ENCODE measurements at regions not wholly inside any gene's neighbourhood (a gene's known extent, or its start where the extent isn't known, plus 50 kb on each side); places are given as distances from the start of the nearest gene placed in this dataset.

DNA sequence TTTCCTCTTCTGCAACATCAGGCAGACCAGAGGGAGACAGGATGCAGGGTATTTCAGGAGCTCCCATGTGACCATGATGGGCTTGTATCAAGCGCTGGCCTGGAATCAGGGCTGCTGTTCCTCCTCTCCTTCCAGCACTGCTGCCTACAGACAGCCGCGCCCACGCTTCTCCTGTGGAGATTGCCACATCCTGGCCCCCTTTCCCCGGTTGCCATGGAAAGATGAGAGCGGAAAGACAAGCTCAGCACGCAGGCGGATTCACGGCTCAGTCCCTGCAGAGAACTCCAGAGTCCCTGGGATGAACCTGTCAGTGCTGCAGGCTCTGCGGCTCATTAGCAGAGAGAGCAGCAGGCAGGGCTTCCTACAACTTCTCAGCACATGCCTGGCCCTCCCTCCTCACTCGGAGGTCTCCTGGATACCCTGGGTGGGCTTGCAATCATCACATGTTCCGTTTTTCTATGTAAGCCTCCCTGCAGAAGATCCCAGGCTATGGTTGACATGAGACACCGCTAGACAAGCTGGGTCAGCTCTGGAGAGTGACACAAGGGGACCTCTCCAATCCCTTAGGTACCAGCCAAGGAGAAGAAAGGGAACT lies 497.8 kb upstream of the MYT1L start:
- DNase-seq (ENCODE audit: low spot score), result no peak

DNA sequence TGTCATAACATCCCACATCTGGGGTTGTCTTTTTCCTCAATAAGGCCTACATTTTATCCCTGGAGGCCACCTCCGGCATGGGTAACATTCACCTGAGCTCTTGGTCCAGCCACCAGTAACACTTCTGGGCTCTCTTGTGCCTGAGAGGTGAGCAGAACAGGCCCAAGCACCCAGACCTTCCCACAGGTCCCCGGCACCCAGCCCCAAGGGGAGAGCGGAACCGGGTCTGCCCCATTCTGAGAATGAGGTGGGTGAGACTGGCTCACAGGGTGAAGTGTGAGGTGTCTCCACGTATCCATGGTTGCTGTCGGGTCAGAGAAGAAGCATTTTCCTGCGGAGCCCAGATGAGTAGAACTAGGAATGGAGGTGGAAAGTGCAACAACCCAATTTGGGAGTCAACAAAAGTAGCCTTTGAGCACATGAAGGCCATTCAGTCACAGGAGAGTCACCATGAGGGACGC lies 496.7 kb upstream of the MYT1L start:
- no peak for DNase-seq (ENCODE audit: low spot score)

DNA sequence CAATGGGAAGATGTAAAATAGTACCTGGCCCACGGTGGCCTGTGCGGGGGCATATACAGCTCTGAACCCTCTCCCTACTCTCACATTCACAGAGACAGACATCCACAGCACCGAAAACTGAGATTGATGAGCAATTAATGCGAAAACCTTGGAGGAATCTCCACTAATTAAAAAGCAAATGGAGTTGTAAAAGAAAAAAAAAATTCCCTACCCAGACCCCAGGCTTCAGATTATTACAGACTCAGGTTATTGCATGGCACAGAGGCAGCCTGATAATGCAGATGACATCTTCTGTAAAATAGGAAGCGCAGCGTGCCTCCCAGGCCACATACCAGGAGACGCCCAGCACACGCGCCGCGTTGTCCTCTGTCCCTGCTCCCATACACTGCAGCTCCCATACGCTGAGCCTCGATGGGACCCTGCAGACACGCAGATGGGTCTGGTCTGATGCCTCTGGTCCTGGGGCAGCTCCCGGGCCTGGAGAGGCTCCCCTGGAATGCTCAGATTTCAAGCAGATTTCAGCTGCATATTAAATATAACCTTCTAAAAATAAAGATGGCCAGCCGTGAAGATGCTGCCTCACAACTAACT lies 496.1 kb upstream of the MYT1L start:
- no peak for DNase-seq (ENCODE audit: low spot score)

DNA sequence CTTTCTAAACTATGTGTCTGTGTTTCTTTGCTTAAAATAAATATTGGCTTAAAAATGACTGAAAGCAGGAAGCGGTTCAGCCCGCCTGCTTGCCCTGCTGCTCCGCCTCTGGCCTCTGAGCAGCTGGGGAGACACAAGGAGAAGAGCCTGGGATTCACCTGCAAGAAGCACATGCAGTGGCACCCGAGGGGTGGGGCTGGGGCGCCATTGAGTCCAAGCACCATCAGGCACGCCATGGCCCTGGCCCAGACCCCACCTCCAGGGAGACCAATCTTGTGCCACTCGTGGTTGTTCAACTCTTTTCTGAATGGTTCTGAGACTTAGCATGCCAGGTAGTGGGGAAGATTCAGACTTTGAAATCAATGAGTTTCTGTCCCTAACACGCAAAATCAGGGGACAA lies 495.5 kb upstream of the MYT1L start:
- DNase-seq (ENCODE audit: low spot score), result no peak

DNA sequence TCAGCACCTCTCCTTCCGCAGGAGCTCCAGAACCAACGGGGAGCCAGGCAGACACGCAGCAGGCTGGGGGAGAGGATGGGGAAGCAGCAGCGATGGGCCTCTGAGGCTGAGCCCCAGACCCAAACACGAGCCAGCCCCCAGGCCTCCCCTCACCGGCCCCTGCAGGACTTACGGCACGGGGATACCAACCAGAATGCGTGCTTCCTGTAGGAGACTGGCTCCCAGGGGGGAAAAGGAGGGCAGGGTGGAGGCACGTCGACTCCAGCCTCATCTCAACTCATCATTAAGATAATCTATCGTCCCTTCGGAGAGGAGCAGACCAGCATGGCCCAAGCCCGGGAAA lies 495.1 kb upstream of the MYT1L start:
- no peak for DNase-seq (ENCODE audit: low spot score)

DNA sequence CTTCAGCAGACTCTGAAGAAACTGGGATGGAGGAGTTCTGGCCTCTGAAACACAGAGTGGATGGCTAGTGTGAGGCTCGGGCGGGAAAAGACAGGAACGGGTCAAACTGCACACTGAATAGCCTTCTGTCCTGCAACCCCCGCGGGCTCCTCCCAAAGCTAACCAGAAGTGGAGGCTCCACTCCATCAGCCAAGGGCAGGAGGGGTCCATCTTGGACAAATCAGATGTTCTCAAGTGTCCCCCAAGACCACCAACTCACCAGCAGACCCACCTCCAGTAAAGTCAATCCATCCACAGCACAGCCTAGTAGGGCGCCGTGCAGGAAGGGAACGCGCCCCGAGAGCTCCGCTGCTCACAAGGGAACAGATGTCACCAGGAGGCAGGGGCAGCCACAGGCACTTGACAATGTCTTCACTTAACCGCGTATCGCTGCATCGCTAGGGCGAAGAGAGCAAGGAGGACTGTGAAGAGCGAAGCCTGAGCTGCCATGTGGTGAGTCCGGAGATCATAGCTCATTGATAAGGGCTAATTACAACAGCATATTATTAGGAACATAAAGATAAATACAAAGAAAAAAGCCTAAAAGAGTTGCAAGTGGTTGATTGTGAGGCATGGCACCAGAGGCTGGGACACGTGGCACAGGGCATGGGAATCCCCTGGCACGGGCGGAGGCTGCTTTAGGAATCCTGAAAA lies 494.6 kb upstream of the MYT1L start:
- no peak for DNase-seq (ENCODE audit: low spot score)

DNA sequence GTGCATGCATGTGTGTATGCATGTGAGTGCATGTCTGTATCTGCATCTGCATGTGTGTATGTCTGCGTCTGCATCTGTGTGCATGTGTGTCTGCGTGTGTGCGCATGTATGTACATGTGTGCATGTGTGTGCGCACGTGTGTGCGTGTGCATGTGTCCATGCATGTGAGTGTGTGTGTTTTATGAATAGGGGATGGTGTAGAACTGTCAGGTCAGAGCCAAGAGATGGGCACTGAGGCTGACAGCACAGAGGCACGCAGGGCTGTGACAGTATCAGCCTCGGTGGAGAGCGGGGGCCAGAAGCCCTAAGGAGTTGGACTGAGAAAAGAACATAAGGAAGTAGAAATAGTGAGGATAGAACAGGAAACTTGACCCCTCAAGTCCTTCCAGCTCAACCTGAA lies 494.0 kb upstream of the MYT1L start:
- DNase-seq (ENCODE audit: low spot score), result no peak

DNA sequence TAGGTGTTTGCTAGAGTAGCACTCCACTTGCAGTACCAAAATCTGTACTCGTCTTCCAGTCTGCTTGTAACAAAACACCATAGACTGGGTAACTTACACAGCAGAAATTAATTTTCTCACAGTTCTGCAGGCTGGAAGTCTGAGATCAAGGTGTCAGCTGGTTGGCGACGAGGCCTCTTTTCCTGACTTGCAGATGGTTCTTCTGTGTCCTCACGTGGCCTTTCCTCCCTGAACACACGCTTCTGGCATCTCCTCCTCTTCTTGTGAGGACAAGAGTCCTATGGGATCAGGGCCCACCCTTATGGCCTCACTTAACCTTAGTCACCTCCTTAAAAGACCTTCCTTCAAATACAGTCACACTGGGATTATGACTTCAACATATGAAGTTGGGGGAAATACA lies 493.5 kb upstream of the MYT1L start:
- no peak for DNase-seq (ENCODE audit: low spot score)

DNA sequence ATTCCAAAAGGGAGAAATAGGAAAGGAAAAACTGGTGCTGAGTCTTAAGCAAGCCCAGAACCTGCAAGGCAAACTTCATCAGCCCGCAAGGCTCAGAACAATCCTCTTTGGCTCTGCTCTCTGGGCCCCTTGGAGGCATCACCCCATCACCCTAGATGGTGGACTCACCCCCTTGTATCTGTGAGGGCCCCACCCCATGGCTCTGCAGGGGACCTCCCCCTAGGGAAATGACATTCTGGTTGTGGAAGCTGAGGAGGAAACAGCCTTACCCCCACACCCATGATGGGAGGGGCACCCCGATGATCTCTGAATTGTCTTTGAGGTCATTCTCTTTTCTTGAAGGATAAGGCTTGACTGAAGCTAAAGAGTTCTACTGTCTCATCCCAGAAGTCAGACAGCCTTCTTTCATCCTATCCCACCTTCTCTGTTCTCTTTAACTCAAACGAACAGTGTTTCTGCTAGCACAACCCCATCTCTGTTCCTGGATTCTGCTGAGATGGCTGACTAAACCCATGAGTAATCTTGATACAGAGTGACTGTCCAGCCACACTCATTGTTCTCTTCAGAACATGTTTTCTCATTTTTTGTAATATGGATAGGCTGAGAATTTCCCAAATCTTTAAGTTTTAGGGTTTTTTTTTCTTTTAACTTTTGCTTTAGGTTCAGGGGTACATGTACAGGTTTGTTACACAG lies 492.1 kb upstream of the MYT1L start:
- no peak for DNase-seq (ENCODE audit: low spot score)

DNA sequence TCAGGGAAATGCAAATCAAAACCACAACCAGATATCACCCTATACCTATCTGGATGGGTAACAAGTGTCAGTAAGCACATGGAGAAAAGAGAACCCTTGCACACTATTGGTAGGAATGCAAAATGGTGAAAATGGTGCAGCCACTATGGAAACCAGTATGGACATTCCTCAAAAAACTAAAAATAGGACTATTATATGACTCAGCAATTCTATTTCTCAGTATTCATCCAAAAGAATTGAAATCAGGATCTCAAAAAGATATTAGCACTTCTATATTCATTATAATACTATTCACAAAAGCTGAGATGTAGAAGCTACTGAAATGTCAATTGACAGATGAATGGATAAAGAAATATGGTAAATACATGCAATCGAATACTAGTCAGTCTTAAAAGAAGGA lies 491.1 kb upstream of the MYT1L start:
- no peak for DNase-seq (ENCODE audit: low spot score)

DNA sequence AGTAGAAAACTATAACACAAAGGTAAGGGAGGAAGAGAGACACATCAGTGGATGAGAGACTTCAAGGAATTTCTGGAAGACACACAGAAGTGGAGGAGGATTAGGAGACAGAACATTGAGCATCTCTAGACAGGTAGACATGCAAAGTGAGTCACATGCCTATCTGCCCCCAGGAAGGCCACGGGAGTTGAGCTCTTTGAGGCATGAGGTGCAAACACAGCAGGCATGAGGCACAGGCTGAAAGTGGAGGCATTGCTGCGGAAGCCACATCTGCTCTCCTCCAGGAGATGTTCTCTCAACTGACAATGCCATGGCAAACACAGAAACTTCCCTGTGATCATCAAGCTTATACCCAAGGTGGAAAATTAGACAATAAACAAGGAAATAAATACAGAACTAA lies 481.6 kb upstream of the MYT1L start:
- no peak for DNase-seq (ENCODE audit: low spot score)

DNA sequence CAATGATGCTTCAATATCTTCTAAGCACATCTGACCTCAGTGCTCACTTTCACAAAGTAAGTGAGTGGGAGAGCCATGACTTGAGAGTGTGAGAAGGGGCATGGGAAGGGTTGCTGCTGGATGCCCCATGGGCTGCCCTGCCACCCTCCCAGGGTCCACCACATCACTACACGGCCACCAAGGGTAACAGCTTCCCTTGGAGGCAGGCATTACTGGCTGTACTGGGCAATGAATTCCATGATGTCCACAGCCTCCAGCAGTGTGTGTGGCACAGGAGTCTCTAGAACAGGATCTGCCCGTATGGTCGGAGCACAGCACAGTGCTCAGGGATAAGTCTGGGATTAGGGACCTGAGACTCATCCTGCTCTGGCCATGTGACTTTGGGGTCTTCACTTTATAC lies 481.0 kb upstream of the MYT1L start:
- DNase-seq (ENCODE audit: low spot score), result no peak

DNA sequence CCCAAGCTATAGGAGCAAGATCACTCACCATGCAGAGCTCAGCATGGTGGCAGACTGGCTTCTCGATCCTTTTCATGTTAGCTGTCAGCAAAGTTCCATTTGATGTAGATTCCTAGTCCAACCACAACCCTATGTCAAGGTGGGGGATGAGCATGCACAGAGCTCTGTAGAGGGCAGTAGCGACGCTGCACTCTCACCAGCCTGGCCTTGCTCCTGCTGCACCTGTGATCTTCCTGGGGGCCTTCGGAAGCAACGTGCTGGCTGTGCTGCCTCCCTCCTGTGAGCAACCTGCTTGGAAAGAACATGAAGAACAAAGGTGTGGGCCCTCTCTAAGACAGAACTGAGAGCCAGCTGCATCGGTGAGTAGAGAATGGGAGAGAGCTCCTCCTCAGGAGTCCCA lies 479.4 kb upstream of the MYT1L start:
- no peak for DNase-seq (ENCODE audit: low spot score)

DNA sequence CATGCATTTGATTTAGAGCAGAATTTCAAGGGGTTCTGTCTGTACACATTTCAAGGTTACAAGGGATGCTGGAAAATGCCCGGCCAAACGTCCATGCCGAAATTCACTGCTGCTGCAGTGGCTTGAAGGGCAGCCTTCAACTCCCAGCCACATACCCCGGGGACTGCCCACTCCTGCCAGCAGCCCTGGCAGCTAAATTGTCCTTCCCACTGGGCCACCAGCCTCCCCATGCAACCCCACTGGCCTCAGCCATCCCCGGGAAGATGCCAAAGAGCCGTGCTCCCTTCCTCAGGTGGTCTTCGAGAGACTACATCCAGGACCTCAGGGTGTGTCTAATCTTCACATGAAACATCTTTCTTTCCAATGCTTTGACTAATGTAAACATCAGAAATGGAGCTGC lies 478.7 kb upstream of the MYT1L start:
- no peak for DNase-seq (ENCODE audit: low spot score)

DNA sequence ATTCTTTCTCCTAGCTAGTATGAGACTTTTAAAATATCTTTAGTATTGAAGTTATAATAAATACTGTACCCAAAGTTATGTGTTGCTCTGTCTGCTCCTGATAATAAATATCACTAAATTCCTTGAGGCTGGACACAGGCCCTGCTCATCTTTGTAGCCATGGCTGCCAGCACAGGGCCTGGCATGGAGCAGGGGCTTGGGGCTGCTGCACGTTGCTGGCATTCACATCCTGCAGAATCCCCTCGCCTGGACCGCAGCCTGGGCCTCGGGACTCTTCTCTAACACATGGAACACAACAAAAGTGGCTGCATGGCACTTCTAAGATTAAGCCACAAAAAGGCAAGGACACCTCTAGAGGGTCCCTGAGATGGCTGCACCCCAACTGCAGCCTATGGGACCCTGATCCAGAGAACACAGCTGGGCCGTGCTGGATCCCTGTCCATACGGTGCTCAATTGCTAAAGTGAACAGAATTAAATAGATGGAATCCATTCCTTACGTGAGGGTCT lies 477.5 kb upstream of the MYT1L start:
- no peak for DNase-seq (ENCODE audit: low spot score)

DNA sequence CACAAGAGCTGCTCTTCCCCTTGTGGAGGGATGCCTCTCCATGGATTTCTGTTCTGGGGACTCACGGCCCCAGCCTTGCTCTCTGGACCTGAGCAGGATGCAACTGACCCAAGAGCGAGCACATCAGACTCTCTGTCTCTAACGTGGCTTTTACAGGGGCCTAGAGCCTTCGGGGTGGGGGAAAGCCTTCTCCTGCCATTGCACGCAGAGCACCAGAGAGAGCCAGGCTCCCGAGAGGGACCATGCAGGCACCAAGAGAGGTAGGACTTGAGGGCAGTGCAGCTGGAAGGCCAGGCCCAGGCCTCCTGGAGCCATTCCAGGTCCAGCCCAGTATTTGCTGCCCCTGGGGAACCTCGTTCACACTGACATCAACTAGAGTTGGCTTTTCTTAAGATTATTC lies 475.6 kb upstream of the MYT1L start:
- DNase-seq (ENCODE audit: low spot score), result no peak

DNA sequence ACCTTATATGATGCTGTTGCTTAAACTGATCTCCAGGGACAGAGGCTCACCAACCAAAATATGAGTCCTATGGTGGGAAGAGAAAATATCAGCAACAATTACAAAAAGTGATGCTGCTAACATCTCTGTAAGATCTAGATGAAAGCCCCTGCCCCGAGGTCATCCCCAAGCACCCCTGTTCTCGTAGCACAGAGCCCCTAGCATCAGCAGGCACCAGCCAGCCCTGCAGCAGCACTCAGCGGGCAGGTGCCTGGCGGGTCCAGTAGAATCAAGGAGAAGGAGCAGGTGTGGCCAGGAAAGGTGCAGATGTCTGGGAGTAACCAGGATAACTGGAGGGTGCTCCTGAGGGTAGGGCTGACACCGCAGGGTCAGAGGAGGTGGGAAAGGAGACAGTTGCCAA lies 474.2 kb upstream of the MYT1L start:
- no peak for DNase-seq (ENCODE audit: low spot score)

DNA sequence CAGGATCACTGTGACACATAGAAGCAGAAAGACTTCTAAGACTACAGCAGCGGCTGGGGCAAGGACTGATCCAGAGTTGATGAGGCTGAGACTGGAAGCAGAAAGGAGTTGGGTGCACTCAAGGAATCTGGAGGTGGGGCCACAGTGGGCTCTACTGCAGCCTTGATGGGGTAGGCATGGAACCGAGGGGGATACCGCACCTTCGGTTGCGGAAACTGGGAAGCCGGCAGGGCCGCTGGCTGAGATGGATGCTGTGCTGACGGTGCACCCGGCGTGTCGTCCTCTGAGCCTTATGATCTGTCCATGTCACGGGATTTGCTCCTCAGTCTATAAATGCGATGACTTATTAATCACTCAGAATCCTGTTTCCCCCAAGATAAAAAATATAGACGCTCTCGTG lies 473.5 kb upstream of the MYT1L start:
- DNase-seq (ENCODE audit: low spot score), result no peak

DNA sequence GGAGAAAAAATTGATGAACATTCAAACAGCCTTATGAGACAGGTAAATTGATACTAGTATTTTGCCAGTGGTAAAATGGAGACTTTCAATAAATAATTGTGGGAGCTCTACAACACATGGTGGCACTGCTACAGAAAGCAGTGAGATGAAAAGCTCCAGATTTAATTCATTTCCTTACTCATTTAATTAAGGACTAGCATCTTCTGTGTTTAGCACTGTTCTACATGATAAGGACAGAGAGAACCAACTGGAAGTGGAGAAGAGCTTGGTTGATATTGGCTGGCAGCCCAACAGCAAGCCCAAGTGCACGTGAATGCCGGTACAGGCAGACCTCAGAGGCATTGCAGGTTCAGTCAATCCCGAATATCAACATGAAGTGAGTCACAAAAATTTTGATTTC lies 470.4 kb upstream of the MYT1L start:
- DNase-seq (ENCODE audit: low spot score), result no peak

DNA sequence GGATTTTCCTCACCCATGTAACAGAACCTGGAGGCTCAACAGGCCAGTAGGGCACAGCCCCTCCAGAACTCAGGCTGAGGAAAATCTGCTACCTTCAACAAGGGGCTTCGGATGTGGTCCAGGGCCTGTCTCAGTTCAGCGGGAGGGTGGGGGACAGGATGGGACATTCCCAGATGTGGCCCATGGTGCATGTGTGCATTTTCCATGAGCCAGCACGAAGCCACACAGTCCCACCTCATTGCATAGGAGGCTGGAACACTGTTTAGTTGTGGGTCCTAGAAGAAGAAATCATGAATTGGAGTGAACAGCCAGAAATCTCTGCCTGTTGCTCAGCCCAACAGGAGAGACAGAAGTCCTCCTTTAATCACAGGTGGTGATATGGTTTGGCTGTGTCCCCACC lies 469.6 kb upstream of the MYT1L start:
- no peak for DNase-seq (ENCODE audit: low spot score)

DNA sequence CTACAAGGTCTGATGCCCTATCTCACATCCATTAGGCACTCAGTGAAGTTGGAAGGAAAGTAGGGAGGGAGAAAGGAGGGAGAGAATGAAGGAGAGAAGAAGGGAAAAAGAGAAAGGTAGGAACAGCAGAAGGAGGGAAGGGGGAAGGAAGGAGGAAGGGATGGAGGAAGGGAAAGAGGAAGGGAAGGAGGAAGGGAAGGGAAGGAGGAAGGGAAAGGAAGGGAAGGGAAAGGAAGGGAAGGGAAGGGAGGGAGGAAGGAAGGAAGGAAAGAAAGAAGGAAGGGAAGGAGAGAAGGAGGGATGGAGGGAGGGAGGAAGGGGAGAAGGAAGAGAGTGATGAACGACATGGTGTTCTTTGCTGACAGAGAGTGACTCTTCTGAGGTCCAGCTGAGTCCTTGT lies 468.9 kb upstream of the MYT1L start:
- DNase-seq (ENCODE audit: low spot score), result no peak

DNA sequence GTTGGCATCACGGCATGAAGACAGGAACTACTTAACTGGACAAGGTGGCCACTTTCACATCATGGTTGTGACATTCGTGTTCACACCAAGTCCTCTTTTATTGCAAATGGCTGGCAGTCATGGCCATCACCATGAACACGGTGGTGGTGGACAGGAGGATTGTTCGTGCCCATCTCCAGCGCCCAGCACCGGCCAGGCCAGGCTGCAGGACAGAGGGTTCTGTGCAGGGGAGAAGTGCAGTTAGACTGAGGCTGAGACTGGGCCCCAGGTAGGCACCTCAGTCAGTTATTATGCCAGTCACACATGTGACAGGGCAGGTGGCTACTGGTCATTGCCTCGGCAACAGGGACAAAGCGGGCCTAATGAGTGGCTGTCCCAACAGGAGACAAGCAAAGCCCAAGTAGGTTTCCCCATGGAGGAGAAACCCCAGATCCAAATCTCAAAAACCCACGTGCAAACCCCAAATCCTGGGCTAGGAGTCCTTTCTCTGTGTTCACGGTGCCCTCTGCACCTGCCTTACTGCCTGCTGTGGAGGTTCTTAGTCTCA lies 468.1 kb upstream of the MYT1L start:
- DNase-seq (ENCODE audit: low spot score), result no peak

DNA sequence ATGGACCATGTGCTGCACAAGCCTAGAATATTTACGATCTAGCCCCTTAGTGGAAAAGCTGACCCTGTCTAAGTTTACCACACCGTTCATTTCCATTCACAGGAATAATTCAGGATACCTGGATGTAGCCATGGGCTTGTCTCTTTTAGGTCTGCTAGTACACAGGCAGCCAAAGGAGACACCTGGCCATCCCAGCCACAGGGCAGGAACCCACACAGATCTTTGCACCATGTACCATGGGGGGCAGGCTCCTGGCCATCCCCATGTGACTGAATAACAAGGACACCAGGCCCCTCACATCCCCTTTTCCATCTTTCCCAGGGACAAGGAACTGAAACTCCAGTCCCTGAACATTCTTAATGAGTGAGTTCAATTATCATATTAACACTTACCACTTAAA lies 467.3 kb upstream of the MYT1L start:
- no peak for DNase-seq (ENCODE audit: low spot score)

Data from CD4-positive, alpha-beta T cell treated with Interleukin-15 for 4 hours (primary cell).